ENCODE measurements at regions not wholly inside any gene's neighbourhood (a gene's known extent, or its start where the extent isn't known, plus 50 kb on each side); places are given as distances from the start of the nearest gene placed in this dataset.

- H3K9ac ChIP-seq (ENCODE audit: insufficient read length), result no peak overlapping the region
- no peak for DNase-seq (ENCODE audit: low read depth, low spot score)
- no peaks in the 10 kb centered on the region for H3K9me3 ChIP-seq (ENCODE audit: low read depth, low read length)
- H3K4me3 ChIP-seq, result no peak overlapping the region
- H3K27ac ChIP-seq, result no peak overlapping the region
- TF ChIP-seq FOXP2 (optimal IDR thresholded peaks at IDR 0.05; ENCODE audit: control extremely low read depth, extremely low read length, insufficient read depth) (no peak), POLR2AphosphoS5 (IDR thresholded peaks at IDR 0.05; ENCODE audit: borderline replicate concordance, low read depth, low read length) (no peak)
- no peaks in the 10 kb centered on the region for H3K36me3 ChIP-seq (ENCODE audit: insufficient read depth, low read length)
Observed at GRCh38 chr4:120545391-120545790, 377.1 kb downstream of the PRDM5 start.

GRCh38 chr4:120544838-120545237 lies 377.7 kb downstream of the PRDM5 start:
- no peak for TF ChIP-seq FOXP2 (optimal IDR thresholded peaks at IDR 0.05; ENCODE audit: control extremely low read depth, extremely low read length, insufficient read depth)
- no peak for TF ChIP-seq POLR2AphosphoS5 (IDR thresholded peaks at IDR 0.05; ENCODE audit: borderline replicate concordance, low read depth, low read length)
- no peak for TF ChIP-seq EZH2 (IDR thresholded peaks at IDR 0.05)
- no peak overlapping the region for H3K27ac ChIP-seq
- no peak for DNase-seq (ENCODE audit: low read depth, low spot score)
- H3K9me3 ChIP-seq (ENCODE audit: low read depth, low read length), result no peaks in the 10 kb centered on the region
- H3K36me3 ChIP-seq (ENCODE audit: insufficient read depth, low read length), result no peaks in the 10 kb centered on the region
- no peak overlapping the region for H3K4me3 ChIP-seq
- H3K9ac ChIP-seq (ENCODE audit: insufficient read length), result no peak overlapping the region

- Histone ChIP-seq H3K4me3 (no peak overlapping the region), H3K27ac (no peak overlapping the region), H3K9ac (ENCODE audit: insufficient read length) (no peak overlapping the region), H3K36me3 (ENCODE audit: insufficient read depth, low read length) (no peaks in the 10 kb centered on the region), H3K9me3 (ENCODE audit: low read depth, low read length) (no peaks in the 10 kb centered on the region)
- DNase-seq (ENCODE audit: low read depth, low spot score), result no peak
- TF ChIP-seq POLR2AphosphoS5 (IDR thresholded peaks at IDR 0.05; ENCODE audit: borderline replicate concordance, low read depth, low read length) (no peak), EZH2 (IDR thresholded peaks at IDR 0.05) (no peak)
Observed at GRCh38 chr4:120540625-120541024, 381.9 kb downstream of the PRDM5 start.

GRCh38 chr4:120536884-120537283 lies 385.6 kb downstream of the PRDM5 start:
- Histone ChIP-seq H3K36me3 (ENCODE audit: insufficient read depth, low read length) (no peaks in the 10 kb centered on the region), H3K9me3 (ENCODE audit: low read depth, low read length) (no peaks in the 10 kb centered on the region), H3K4me3 (no peak overlapping the region), H3K9ac (ENCODE audit: insufficient read length) (no peak overlapping the region), H3K27ac (no peak overlapping the region)
- TF ChIP-seq POLR2AphosphoS5 (IDR thresholded peaks at IDR 0.05; ENCODE audit: borderline replicate concordance, low read depth, low read length) (no peak), FOXP2 (optimal IDR thresholded peaks at IDR 0.05; ENCODE audit: control extremely low read depth, extremely low read length, insufficient read depth) (no peak), EZH2 (IDR thresholded peaks at IDR 0.05) (no peak)
- no peak for DNase-seq (ENCODE audit: low read depth, low spot score)

- no peaks in the 10 kb centered on the region for H3K9me3 ChIP-seq (ENCODE audit: low read depth, low read length)
- no peak overlapping the region for H3K4me3 ChIP-seq
- no peaks in the 10 kb centered on the region for H3K36me3 ChIP-seq (ENCODE audit: insufficient read depth, low read length)
- TF ChIP-seq FOXP2 (optimal IDR thresholded peaks at IDR 0.05; ENCODE audit: control extremely low read depth, extremely low read length, insufficient read depth) (no peak), EZH2 (IDR thresholded peaks at IDR 0.05) (no peak)
- H3K27ac ChIP-seq, result no peak overlapping the region
- H3K9ac ChIP-seq (ENCODE audit: insufficient read length), result no peak overlapping the region
- DNase-seq (ENCODE audit: low read depth, low spot score), result no peak
Observed at GRCh38 chr4:120528428-120528827, 394.1 kb downstream of the PRDM5 start.

- Histone ChIP-seq H3K9ac (ENCODE audit: insufficient read length) (no peak overlapping the region), H3K36me3 (ENCODE audit: insufficient read depth, low read length) (no peaks in the 10 kb centered on the region), H3K9me3 (ENCODE audit: low read depth, low read length) (no peaks in the 10 kb centered on the region), H3K4me3 (no peak overlapping the region), H3K27ac (no peak overlapping the region)
- TF ChIP-seq FOXP2 (optimal IDR thresholded peaks at IDR 0.05; ENCODE audit: control extremely low read depth, extremely low read length, insufficient read depth) (no peak), EZH2 (IDR thresholded peaks at IDR 0.05) (no peak), POLR2AphosphoS5 (IDR thresholded peaks at IDR 0.05; ENCODE audit: borderline replicate concordance, low read depth, low read length) (no peak)
- no peak for DNase-seq (ENCODE audit: low read depth, low spot score)
Observed at GRCh38 chr4:120526033-120526432, 396.5 kb downstream of the PRDM5 start.

GRCh38 chr4:120525106-120525505 lies 397.4 kb downstream of the PRDM5 start:
- Histone ChIP-seq H3K9me3 (ENCODE audit: low read depth, low read length) (no peaks in the 10 kb centered on the region), H3K27ac (no peak overlapping the region), H3K36me3 (ENCODE audit: insufficient read depth, low read length) (no peaks in the 10 kb centered on the region), H3K4me3 (no peak overlapping the region), H3K9ac (ENCODE audit: insufficient read length) (no peak overlapping the region)
- no peak for TF ChIP-seq POLR2AphosphoS5 (IDR thresholded peaks at IDR 0.05; ENCODE audit: borderline replicate concordance, low read depth, low read length)
- no peak for TF ChIP-seq EZH2 (IDR thresholded peaks at IDR 0.05)
- no peak for TF ChIP-seq FOXP2 (optimal IDR thresholded peaks at IDR 0.05; ENCODE audit: control extremely low read depth, extremely low read length, insufficient read depth)
- DNase-seq (ENCODE audit: low read depth, low spot score), result no peak

GRCh38 chr4:120524237-120524636 lies 398.3 kb downstream of the PRDM5 start:
- no peak for TF ChIP-seq EZH2 (IDR thresholded peaks at IDR 0.05)
- no peak for TF ChIP-seq FOXP2 (optimal IDR thresholded peaks at IDR 0.05; ENCODE audit: control extremely low read depth, extremely low read length, insufficient read depth)
- TF ChIP-seq POLR2AphosphoS5 (IDR thresholded peaks at IDR 0.05; ENCODE audit: borderline replicate concordance, low read depth, low read length), result no peak
- no peak overlapping the region for H3K9ac ChIP-seq (ENCODE audit: insufficient read length)
- no peaks in the 10 kb centered on the region for H3K9me3 ChIP-seq (ENCODE audit: low read depth, low read length)
- H3K36me3 ChIP-seq (ENCODE audit: insufficient read depth, low read length), result no peaks in the 10 kb centered on the region
- no peak for DNase-seq (ENCODE audit: low read depth, low spot score)
- H3K27ac ChIP-seq, result no peak overlapping the region
- no peak overlapping the region for H3K4me3 ChIP-seq

GRCh38 chr4:120520761-120521160 lies 401.8 kb downstream of the PRDM5 start:
- Histone ChIP-seq H3K36me3 (ENCODE audit: insufficient read depth, low read length) (no peaks in the 10 kb centered on the region), H3K4me3 (no peak overlapping the region), H3K9me3 (ENCODE audit: low read depth, low read length) (no peaks in the 10 kb centered on the region), H3K9ac (ENCODE audit: insufficient read length) (no peak overlapping the region), H3K27ac (no peak overlapping the region)
- TF ChIP-seq FOXP2 (optimal IDR thresholded peaks at IDR 0.05; ENCODE audit: control extremely low read depth, extremely low read length, insufficient read depth) (no peak), EZH2 (IDR thresholded peaks at IDR 0.05) (no peak), POLR2AphosphoS5 (IDR thresholded peaks at IDR 0.05; ENCODE audit: borderline replicate concordance, low read depth, low read length) (no peak)
- DNase-seq (ENCODE audit: low read depth, low spot score), result no peak
